ENCODE measurements at regions not wholly inside any gene's neighbourhood (a gene's known extent, or its start where the extent isn't known, plus 50 kb on each side); places are given as distances from the start of the nearest gene placed in this dataset.

- TF ChIP-seq PKNOX1 (IDR thresholded peaks at IDR 0.05) (no peak), FOXK2 (IDR thresholded peaks at IDR 0.05) (no peak), FOXA1 (IDR thresholded peaks at IDR 0.05) (no peak)
These were observed 117.5 kb upstream of the BASP1 start for GRCh38 chr5:17099946-17100345.

Measured in HEK293T (cell line).